ENCODE measurements at regions not wholly inside any gene's neighbourhood (a gene's known extent, or its start where the extent isn't known, plus 50 kb on each side); places are given as distances from the start of the nearest gene placed in this dataset.

- H3K9me3 ChIP-seq, result no peaks in the 10 kb centered on the region
- H3K4me2 ChIP-seq, result no peak overlapping the region
- no peak overlapping the region for H3K4me3 ChIP-seq (ENCODE audit: low read depth in 2 of 2, low read length in 1 of 2)
- H2AFZ ChIP-seq (ENCODE audit: low read depth), result no peak overlapping the region
- no peak overlapping the region for H3K27ac ChIP-seq (ENCODE audit: low read depth in 2 of 2, low read length in 1 of 2)
- no peaks in the 10 kb centered on the region for H3K27me3 ChIP-seq (ENCODE audit: insufficient read depth)
- H4K20me1 ChIP-seq (ENCODE audit: insufficient read depth), result no peaks in the 10 kb centered on the region
- no peaks in the 10 kb centered on the region for H3K9me2 ChIP-seq
- H3K4me1 ChIP-seq (ENCODE audit: control insufficient read depth in 1 of 2, insufficient read depth in 2 of 2, low read depth in 1 of 2, low read length in 1 of 2), result peaks cover 0 to 8% of the 10 kb centered on the region in 2 experiments; a peak in 1 of 4 replicates
- peak; percentile 38 for DNase-seq
- H3K9ac ChIP-seq, result no peak overlapping the region
- ChIA-PET CTCF (no interaction called here), POLR2A (no interaction called here)
- H3K79me2 ChIP-seq (ENCODE audit: insufficient read depth), result no peaks in the 10 kb centered on the region
- 93% methylated on average over 5 of the region's 8 CpGs for whole genome bisulfite sequencing (ENCODE audit: low lambda C conversion rate)
- H3K36me3 ChIP-seq (replicated peaks in 1 of 2; ENCODE audit: control insufficient read depth in 1 of 2, insufficient read depth in 2 of 2, low read length in 1 of 2), result no peaks in the 10 kb centered on the region
- H3F3A ChIP-seq (replicated peaks; ENCODE audit: insufficient read depth), result no peaks in the 10 kb centered on the region
- TF ChIP-seq EZH2phosphoT487 (IDR thresholded peaks at IDR 0.05; ENCODE audit: borderline replicate concordance, low read depth) (no peak), CHD2 (IDR thresholded peaks at IDR 0.05; ENCODE audit: low read length, partially characterized antibody) (no peak), ELF1 (IDR thresholded peaks at IDR 0.05) (no peak), CTCF (IDR thresholded peaks at IDR 0.05) (no peak), MEF2A (IDR thresholded peaks at IDR 0.05; ENCODE audit: borderline replicate concordance, low read depth) (no peak), YY1 (IDR thresholded peaks at IDR 0.05; ENCODE audit: low read depth) (no peak), GABPA (IDR thresholded peaks at IDR 0.05; ENCODE audit: low read depth) (no peak), SMC3 (IDR thresholded peaks at IDR 0.05; ENCODE audit: low read depth, low read length) (no peak), NFIC (IDR thresholded peaks at IDR 0.05; ENCODE audit: borderline replicate concordance) (no peak), JUND (IDR thresholded peaks at IDR 0.05) (no peak), TAF1 (IDR thresholded peaks at IDR 0.05; ENCODE audit: borderline replicate concordance, low read depth, low read length) (no peak), USF1 (IDR thresholded peaks at IDR 0.05; ENCODE audit: borderline replicate concordance, low read depth) (no peak), REST (IDR thresholded peaks at IDR 0.05; ENCODE audit: low read depth, low read length) (no peak)
Measured at GRCh38 chr9:129280623-129281271, 102.7 kb upstream of the IER5L start.
